ENCODE measurements at regions not wholly inside any gene's neighbourhood (a gene's known extent, or its start where the extent isn't known, plus 50 kb on each side); places are given as distances from the start of the nearest gene placed in this dataset.

- no peak for DNase-seq
Measured at GRCh38 chr2:2681711-2682251, 350.7 kb upstream of the MYT1L start.

DNA sequence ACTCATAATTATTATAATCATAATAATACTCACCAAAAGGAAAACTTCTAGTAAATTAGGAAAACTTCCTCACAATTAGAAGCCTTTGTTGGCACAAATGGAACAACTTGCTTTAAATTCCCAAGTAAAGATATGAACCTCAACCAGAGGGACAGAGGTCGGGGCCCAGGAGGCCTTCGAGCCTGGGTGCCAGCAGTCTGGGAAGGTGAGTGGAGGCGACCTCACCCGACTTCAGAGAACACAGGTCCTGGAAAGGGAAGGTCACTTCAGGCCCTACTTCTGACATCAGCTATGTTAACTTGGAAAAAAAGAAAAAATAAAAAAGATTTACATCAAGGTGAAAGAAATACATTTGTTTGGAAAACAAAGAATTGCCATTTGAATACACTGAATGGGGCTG, 350.0 kb upstream of the MYT1L start:
- no peak for DNase-seq

DNA sequence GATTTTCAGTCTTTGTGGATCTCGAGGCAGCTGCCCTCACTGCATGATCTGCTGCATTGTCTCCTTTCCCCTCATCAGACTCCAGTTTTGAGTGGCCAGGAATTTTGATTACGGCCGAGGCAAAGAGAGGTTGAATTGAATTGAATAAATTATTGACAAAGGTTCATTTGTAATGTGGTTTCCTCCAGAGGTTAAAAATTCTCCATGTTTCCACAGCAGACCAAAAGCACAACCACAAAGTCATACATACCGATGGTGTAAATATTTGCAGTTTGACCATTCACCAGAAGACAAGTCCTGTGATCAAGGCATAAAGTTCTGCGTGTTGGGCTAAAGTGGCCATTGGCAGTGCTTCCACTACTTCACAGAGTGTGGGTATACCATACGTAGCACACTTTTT, 343.8 kb upstream of the MYT1L start:
- DNase-seq = no peak

DNA sequence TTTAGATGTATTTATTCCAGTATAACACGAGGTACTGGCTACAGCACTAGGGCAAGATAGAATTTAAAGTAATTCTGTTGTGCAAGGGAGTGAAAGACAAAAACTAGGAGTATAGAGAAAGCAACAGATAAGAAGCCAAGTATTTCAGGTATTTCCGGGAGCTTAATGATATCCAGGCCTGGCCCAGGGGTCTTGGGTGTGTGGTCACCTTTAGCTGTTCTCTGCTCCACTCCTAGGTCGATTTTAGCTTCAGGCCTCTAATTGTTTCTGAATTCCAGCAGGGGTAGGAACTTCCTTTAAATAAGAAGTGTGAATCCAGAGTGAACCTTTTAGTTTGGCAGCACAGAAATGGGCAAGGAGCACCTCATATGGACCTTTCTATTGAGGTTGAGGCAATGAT, 342.3 kb upstream of the MYT1L start:
- no peak for DNase-seq

DNA sequence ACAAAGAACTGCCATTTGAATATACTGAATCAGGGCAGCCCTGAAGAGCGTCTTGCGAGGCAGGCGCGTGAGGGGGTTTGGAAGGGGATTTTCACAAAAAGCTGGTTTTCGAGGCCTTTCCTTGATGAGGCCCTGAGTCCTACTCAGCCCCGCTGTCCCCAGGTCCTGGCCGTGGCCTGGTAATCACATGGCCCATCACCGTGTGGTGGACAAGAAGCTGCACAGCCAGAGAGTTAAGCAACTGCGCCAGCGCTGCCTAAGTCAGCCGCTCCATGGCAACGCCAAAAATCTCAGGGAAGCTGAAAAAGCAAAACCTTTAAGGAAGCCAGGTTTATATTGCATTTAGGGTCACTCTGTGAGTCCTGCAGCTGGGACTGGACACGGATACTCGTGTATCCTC, 341.2 kb upstream of the MYT1L start:
- DNase-seq = no peak

DNA sequence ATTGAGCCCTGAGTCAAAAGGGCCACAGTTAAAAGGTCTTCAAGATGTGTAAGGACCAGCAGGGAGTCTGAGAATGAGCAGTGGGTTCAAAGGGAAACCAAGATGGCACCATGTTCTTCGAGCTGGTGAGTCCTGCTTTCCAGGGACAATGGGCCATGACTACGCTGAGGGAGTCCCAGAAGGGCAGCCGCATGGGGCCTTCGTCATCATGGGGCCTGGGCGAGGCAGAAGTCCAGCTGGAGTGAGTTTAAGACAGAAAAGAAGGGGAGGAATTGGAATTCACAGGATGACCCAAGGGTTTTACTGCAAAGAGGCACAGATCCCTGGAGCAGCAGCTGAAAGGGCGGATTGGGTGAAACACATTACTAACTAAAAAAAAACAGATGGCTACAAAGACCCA, 340.8 kb upstream of the MYT1L start:
- no peak for DNase-seq

GRCh38 chr2:2669316-2669715, 338.2 kb upstream of the MYT1L start:
- no peak for DNase-seq

DNA sequence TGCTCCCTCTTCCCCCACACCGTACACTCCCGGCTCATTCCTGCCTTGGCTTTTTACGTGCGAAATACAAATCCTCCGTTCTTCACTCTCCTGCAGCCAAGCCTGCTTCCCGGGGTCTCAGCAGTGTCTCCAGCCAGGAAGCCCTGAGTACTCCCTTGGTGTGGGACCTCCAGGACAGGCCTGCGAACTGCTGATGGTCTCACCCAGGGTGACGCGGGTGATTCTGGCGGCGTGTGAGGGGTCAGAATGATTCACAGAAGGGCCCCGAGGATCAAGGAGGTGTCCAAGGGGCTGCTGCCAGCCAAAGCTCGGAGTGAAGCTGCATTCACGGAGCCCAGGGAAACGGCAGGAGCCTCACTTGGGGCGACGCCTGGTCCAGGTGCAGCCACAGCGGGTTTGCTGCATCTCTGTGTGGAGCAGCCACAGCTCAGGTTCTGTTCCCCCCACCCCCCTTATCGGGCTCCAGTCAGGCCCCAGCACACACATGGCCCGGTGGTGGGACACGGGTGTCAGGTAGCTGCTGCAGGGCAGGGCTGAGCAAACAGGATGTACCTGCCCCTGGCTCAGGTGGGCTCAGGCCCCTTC, 337.7 kb upstream of the MYT1L start:
- DNase-seq = no peak

GRCh38 chr2:2667690-2668089, 336.6 kb upstream of the MYT1L start:
- no peak for DNase-seq

GRCh38 chr2:2665834-2666133, 334.7 kb upstream of the MYT1L start:
- DNase-seq = no peak

- no peak for DNase-seq
Measured at GRCh38 chr2:2664989-2665833, 334.1 kb upstream of the MYT1L start.

- DNase-seq = no peak
Measured at GRCh38 chr2:2663401-2664036, 332.4 kb upstream of the MYT1L start.

DNA sequence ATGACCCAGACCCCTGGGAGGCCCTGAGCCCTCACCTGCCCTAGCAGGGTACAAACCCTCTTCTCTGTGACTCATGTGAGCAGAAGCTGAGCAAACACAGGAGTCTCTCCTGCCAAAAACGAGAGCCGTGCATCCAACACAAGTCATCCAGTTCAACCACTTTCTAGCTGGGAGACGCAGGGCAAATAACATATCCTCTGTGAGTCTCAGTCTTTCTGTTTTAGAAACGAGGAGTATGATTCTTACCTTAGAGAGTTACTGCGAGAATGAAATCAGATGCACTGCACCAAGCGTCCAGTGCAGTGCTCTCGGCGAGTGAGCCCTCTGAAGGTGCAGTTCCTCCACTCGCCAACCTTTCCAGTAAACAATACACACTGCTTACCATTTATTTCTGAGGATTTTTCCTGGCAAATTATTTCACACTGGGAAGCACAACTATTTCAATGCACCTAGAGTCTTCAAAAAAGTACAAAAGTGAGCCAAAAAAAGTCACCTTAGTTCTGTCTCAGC, 331.8 kb upstream of the MYT1L start:
- no peak for DNase-seq

DNA sequence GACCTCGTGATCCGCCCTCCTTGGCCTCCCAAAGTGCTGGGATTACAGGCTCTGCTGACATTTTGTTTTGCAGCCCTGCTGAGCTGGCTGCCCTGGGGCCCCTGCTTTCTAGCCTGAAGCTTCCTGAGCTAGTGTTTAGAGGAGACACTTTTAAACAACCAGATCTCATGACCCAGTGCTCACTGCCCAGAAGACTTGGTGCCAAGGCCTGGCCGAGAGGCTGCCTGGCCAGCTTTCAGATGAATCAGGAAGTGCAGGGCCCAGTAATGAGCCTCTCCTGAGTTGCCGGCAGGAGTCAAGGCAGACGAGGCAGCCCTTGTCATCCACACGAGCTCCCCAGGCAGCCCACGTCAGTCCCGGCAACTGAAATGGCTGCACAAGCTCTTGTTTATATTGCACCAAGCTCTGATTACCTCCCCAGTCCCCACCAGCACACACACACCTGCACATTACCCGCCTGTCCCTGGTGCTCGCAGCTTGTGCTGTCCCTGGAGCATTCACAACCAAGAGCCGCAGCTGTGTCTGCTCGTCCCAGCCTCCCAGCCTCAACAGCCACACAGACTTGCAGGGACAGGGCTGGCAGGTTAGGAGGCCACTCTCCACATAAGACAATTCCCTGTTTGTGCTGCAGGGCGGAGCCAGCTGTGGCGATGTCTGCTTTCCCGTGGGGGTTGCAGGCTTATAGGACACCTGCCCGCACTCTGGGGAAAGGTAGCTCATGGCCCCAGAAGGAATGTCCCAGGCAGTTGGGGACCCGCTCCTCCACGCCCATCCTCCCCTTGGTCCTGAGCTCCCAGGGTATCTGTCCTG, 331.2 kb upstream of the MYT1L start:
- no peak for DNase-seq

DNA sequence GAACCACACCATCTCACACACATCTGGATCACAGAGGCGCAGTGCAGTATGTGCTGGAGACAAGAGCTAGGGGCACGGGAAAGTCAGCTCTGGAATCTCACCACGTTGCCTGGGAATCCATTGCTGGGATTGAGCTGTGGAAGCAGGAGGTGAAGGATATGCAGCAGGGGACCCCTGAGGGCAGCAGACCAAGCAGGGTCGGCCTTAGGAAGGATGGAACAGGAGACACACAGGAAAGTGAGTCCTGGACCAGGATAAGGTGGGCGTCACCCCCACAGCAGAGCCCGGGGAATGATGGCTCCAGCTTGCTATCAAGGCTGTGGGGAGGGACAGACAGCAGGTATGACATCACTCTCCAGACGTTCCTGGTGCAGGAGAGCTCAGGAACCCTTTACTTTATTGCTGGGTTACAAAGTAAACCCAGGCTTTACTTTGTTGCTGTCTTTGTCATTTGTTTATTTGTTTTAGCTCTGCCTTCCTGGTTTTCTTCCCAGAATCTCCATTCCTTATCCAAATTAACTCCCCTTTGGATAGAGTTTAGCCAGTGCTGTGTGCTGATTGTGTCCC, 329.8 kb upstream of the MYT1L start:
- no peak for DNase-seq

GRCh38 chr2:2657121-2657962, 326.3 kb upstream of the MYT1L start:
- DNase-seq = no peak

DNA sequence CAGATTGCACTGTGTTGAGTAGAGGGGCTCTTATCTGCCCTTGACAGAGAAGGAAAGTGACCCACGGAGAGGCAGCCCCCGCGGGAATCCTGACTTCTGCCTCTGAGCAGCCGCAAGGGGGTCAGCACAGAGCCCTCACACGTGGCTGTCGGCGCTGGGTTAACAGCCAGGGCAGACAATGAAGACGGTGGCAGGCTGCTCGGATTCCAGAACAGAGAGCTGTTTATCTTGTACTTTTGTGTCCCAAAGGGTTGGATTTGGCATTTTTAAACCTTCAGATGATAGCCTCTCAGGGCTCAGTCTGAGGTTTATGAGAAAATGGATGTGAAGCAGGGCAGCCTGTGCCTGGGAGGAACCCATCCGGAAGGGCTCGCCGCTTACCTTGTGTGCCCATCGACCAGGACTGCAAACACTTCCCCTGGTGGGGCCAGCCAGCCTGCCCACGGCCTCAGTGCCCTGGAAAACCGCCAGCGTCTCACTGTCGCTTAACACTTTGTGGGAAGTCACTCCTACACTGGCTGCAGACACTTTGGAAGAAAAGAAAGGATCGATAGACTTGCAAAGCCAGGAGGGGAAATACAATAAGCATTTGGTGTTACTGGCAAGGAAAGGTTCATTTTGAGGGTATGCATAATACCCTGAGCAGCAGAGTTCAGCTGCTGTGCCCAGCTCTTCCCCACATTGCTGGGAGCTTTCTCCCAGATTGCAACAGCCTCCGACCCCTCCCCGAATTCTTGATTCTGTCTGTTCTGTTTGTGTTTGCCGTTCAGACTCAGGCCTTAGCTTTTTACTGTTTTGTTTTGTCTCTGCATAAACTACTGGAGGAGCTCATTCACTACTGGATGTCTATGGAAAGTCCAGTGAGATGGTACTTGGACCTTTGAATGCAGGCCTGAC, 325.3 kb upstream of the MYT1L start:
- DNase-seq = no peak

GRCh38 chr2:2655453-2656114, 324.5 kb upstream of the MYT1L start:
- DNase-seq = no peak

DNA sequence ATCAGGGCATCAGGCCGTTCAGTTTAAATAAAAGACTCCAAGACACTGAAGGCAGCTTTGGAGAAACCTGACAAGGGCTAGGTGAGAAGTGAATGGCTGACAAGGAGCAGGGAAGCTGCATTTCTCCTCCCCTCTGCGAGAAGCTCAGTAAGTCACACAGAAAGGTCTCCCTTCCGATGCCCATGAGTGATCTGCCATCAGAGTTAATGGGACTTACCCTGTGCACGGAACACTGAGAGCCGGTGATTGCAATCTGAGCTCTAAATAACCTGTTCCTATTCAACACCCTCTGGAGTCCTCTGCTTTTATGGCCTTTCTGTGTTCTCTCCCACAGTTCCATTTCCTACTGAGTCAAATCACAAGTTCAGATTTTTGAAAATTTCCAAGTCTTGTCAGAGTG, 322.2 kb upstream of the MYT1L start:
- DNase-seq = no peak
